ENCODE measurements at regions not wholly inside any gene's neighbourhood (a gene's known extent, or its start where the extent isn't known, plus 50 kb on each side); places are given as distances from the start of the nearest gene placed in this dataset.

DNA sequence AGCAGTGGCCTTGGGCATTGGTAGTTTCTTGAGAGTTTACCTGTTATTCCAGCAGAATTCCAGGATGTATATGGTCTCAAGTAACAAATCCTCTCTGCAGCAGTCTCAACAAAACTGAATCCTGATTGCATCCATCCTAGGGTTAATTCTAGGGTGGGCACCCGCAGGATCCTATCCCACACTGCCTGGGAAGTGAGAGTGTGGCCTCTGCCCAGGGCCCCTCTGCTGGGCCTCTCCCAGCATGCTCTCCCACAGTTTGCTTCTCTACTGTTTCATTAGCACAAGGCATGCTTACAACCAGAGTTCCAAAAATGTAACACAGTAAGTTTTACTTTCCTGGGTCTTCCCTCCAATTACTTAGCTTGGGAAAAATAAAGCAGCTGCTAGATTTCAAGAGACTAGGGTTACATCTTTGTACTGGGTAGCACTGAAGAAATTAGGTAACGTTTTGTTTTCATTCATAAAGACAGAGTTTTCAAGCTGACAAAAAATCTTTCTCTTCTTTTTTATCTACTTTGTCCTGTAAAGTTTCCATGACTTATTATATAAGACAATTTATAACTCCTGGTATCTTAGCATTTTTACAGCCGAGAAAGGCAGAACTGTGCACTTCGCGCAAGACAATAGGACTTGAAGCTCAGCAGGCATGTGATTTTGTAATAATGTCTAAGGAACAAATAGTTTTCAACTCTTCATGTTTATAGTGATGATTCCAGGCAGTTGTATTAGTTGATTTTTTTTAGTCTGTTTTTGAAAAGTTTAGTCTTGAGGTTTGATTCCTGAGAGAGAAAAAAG, 131.2 kb upstream of the PCDH18 start:
- H2AFZ ChIP-seq (ENCODE audit: low read length, unreplicated experiment): peak overlapping the region; percentile 63
- no peaks in the 10 kb centered on the region for H3K79me2 ChIP-seq (ENCODE audit: control insufficient read depth, insufficient read depth, low read length, unreplicated experiment)
- H3K36me3 ChIP-seq (ENCODE audit: insufficient read depth, low read length): no peaks in the 10 kb centered on the region
- H3K27ac ChIP-seq (ENCODE audit: low read depth, low read length): peak overlapping the region; percentile 63
- no peak overlapping the region for H3K4me3 ChIP-seq (ENCODE audit: low read depth, low read length)
- no peaks in the 10 kb centered on the region for H3K27me3 ChIP-seq (ENCODE audit: insufficient read depth, low read length)
- H3K4me1 ChIP-seq (ENCODE audit: control insufficient read depth, insufficient read depth, low read length, unreplicated experiment): peaks cover 36% of the 10 kb centered on the region

GRCh38 chr4:137661693-137662092, 129.4 kb upstream of the PCDH18 start:
- Histone ChIP-seq H3K27me3 (ENCODE audit: insufficient read depth, low read length) (no peaks in the 10 kb centered on the region), H3K79me2 (ENCODE audit: control insufficient read depth, insufficient read depth, low read length, unreplicated experiment) (no peaks in the 10 kb centered on the region), H3K36me3 (ENCODE audit: insufficient read depth, low read length) (no peaks in the 10 kb centered on the region), H3K27ac (ENCODE audit: low read depth, low read length) (no peak overlapping the region), H3K4me1 (ENCODE audit: control insufficient read depth, insufficient read depth, low read length, unreplicated experiment) (peaks cover 36% of the 10 kb centered on the region), H3K4me3 (ENCODE audit: low read depth, low read length) (no peak overlapping the region), H2AFZ (ENCODE audit: low read length, unreplicated experiment) (no peak overlapping the region)

DNA sequence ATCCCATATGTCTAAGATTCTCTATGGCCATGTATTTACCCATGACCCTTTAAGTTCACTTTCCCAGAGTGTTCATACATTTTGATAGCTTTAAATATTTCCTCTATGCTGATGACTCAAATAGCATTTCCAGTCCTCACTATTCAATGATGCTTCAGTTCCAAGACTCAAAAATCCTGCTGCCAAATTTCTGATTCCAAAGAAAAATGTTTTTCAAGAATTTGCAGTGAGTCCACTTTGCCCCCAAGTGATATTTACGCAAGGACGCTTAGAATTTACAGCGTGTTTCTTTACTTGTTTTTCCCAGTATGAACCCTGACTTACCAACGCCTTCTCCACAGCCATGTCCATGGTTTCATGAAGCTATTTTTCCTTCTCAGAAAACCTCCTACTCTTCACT, 127.9 kb upstream of the PCDH18 start:
- Histone ChIP-seq H2AFZ (ENCODE audit: low read length, unreplicated experiment) (peak overlapping the region; percentile 83), H3K27ac (ENCODE audit: low read depth, low read length) (peak overlapping the region; percentile 44), H3K36me3 (ENCODE audit: insufficient read depth, low read length) (no peaks in the 10 kb centered on the region), H3K4me1 (ENCODE audit: control insufficient read depth, insufficient read depth, low read length, unreplicated experiment) (peaks cover 36% of the 10 kb centered on the region), H3K27me3 (ENCODE audit: insufficient read depth, low read length) (no peaks in the 10 kb centered on the region), H3K79me2 (ENCODE audit: control insufficient read depth, insufficient read depth, low read length, unreplicated experiment) (no peaks in the 10 kb centered on the region), H3K4me3 (ENCODE audit: low read depth, low read length) (no peak overlapping the region)

DNA sequence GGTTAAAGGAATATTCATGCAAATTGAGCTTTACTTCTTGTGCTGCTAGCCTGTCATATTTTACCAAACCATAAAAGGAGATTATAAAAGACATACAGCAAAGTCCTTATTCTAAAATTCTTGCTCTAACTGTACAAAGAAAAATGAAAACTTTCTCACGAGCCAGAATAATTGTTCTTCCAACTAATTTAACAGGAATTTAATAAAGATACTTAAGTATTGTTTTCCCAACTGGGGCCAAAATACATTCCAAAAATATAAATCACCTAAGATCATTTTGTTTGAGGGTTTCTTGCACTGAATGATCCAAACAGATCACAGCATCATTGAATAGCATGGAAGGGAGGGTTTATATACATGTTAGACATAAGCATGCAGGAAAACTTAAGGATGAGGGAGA, 127.1 kb upstream of the PCDH18 start:
- peak overlapping the region; percentile 59 for H2AFZ ChIP-seq (ENCODE audit: low read length, unreplicated experiment)

DNA sequence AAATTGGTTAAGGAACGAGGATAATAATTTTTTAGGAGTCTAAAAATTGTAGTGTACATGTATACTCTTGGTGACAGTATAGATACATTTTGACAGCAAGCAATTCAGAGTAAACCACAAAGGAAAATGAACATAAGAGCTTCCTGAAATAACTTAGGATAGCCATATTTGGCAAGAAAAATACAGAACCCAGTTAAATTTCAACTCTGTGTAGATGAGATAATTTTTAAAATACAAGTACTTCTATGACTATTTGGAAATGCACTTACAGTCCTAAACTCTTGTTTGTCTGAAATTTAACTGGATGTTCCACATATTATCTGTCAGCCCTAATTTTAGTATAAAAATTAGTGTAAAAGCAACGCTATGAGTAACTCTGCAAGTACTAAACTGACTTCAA, 124.4 kb upstream of the PCDH18 start:
- Histone ChIP-seq H2AFZ (ENCODE audit: low read length, unreplicated experiment) (no peak overlapping the region), H3K36me3 (ENCODE audit: insufficient read depth, low read length) (no peaks in the 10 kb centered on the region), H3K27ac (ENCODE audit: low read depth, low read length) (no peak overlapping the region), H3K4me3 (ENCODE audit: low read depth, low read length) (no peak overlapping the region), H3K4me1 (ENCODE audit: control insufficient read depth, insufficient read depth, low read length, unreplicated experiment) (peaks cover 18% of the 10 kb centered on the region), H3K27me3 (ENCODE audit: insufficient read depth, low read length) (no peaks in the 10 kb centered on the region), H3K79me2 (ENCODE audit: control insufficient read depth, insufficient read depth, low read length, unreplicated experiment) (no peaks in the 10 kb centered on the region)

More for the DNA sequence above, 127.1 kb upstream of the PCDH18 start:
- no peak overlapping the region for H3K4me3 ChIP-seq (ENCODE audit: low read depth, low read length)
- no peaks in the 10 kb centered on the region for H3K36me3 ChIP-seq (ENCODE audit: insufficient read depth, low read length)
- no peaks in the 10 kb centered on the region for H3K79me2 ChIP-seq (ENCODE audit: control insufficient read depth, insufficient read depth, low read length, unreplicated experiment)
- no peaks in the 10 kb centered on the region for H3K27me3 ChIP-seq (ENCODE audit: insufficient read depth, low read length)
- peak overlapping the region; percentile 44 for H3K27ac ChIP-seq (ENCODE audit: low read depth, low read length)
- peaks cover 31% of the 10 kb centered on the region for H3K4me1 ChIP-seq (ENCODE audit: control insufficient read depth, insufficient read depth, low read length, unreplicated experiment)

GRCh38 chr4:137655302-137655701, 123.0 kb upstream of the PCDH18 start:
- Histone ChIP-seq H3K4me3 (ENCODE audit: low read depth, low read length) (no peak overlapping the region), H3K27me3 (ENCODE audit: insufficient read depth, low read length) (no peaks in the 10 kb centered on the region), H3K36me3 (ENCODE audit: insufficient read depth, low read length) (no peaks in the 10 kb centered on the region), H3K79me2 (ENCODE audit: control insufficient read depth, insufficient read depth, low read length, unreplicated experiment) (no peaks in the 10 kb centered on the region), H2AFZ (ENCODE audit: low read length, unreplicated experiment) (no peak overlapping the region), H3K27ac (ENCODE audit: low read depth, low read length) (no peak overlapping the region), H3K4me1 (ENCODE audit: control insufficient read depth, insufficient read depth, low read length, unreplicated experiment) (peaks cover 15% of the 10 kb centered on the region)

GRCh38 chr4:137651128-137651527, 118.8 kb upstream of the PCDH18 start:
- Histone ChIP-seq H3K36me3 (ENCODE audit: insufficient read depth, low read length) (no peaks in the 10 kb centered on the region), H3K4me3 (ENCODE audit: low read depth, low read length) (no peak overlapping the region), H3K4me1 (ENCODE audit: control insufficient read depth, insufficient read depth, low read length, unreplicated experiment) (no peaks in the 10 kb centered on the region), H3K79me2 (ENCODE audit: control insufficient read depth, insufficient read depth, low read length, unreplicated experiment) (no peaks in the 10 kb centered on the region), H2AFZ (ENCODE audit: low read length, unreplicated experiment) (no peak overlapping the region), H3K27me3 (ENCODE audit: insufficient read depth, low read length) (no peaks in the 10 kb centered on the region), H3K27ac (ENCODE audit: low read depth, low read length) (no peak overlapping the region)

GRCh38 chr4:137649711-137650450, 117.6 kb upstream of the PCDH18 start:
- H3K36me3 ChIP-seq (ENCODE audit: insufficient read depth, low read length): no peaks in the 10 kb centered on the region
- H2AFZ ChIP-seq (ENCODE audit: low read length, unreplicated experiment): no peak overlapping the region
- no peaks in the 10 kb centered on the region for H3K4me1 ChIP-seq (ENCODE audit: control insufficient read depth, insufficient read depth, low read length, unreplicated experiment)
- H3K27me3 ChIP-seq (ENCODE audit: insufficient read depth, low read length): no peaks in the 10 kb centered on the region
- H3K4me3 ChIP-seq (ENCODE audit: low read depth, low read length): no peak overlapping the region
- H3K27ac ChIP-seq (ENCODE audit: low read depth, low read length): no peak overlapping the region
- no peaks in the 10 kb centered on the region for H3K79me2 ChIP-seq (ENCODE audit: control insufficient read depth, insufficient read depth, low read length, unreplicated experiment)

- no peak overlapping the region for H3K4me3 ChIP-seq (ENCODE audit: low read depth, low read length)
- H3K27me3 ChIP-seq (ENCODE audit: insufficient read depth, low read length): no peaks in the 10 kb centered on the region
- no peak overlapping the region for H2AFZ ChIP-seq (ENCODE audit: low read length, unreplicated experiment)
- H3K36me3 ChIP-seq (ENCODE audit: insufficient read depth, low read length): no peaks in the 10 kb centered on the region
- H3K79me2 ChIP-seq (ENCODE audit: control insufficient read depth, insufficient read depth, low read length, unreplicated experiment): no peaks in the 10 kb centered on the region
- no peak overlapping the region for H3K27ac ChIP-seq (ENCODE audit: low read depth, low read length)
- H3K4me1 ChIP-seq (ENCODE audit: control insufficient read depth, insufficient read depth, low read length, unreplicated experiment): peaks cover 11% of the 10 kb centered on the region
These were observed 116.2 kb upstream of the PCDH18 start for GRCh38 chr4:137648531-137648930.

GRCh38 chr4:137647375-137647774, 115.1 kb upstream of the PCDH18 start:
- Histone ChIP-seq H3K4me3 (ENCODE audit: low read depth, low read length) (no peak overlapping the region), H2AFZ (ENCODE audit: low read length, unreplicated experiment) (no peak overlapping the region), H3K27me3 (ENCODE audit: insufficient read depth, low read length) (no peaks in the 10 kb centered on the region), H3K4me1 (ENCODE audit: control insufficient read depth, insufficient read depth, low read length, unreplicated experiment) (peaks cover 11% of the 10 kb centered on the region), H3K36me3 (ENCODE audit: insufficient read depth, low read length) (no peaks in the 10 kb centered on the region), H3K27ac (ENCODE audit: low read depth, low read length) (no peak overlapping the region), H3K79me2 (ENCODE audit: control insufficient read depth, insufficient read depth, low read length, unreplicated experiment) (no peaks in the 10 kb centered on the region)

- H3K27me3 ChIP-seq (ENCODE audit: insufficient read depth, low read length): no peaks in the 10 kb centered on the region
- no peaks in the 10 kb centered on the region for H3K79me2 ChIP-seq (ENCODE audit: control insufficient read depth, insufficient read depth, low read length, unreplicated experiment)
- H3K4me1 ChIP-seq (ENCODE audit: control insufficient read depth, insufficient read depth, low read length, unreplicated experiment): peaks cover 22% of the 10 kb centered on the region
- no peak overlapping the region for H3K4me3 ChIP-seq (ENCODE audit: low read depth, low read length)
- H3K36me3 ChIP-seq (ENCODE audit: insufficient read depth, low read length): no peaks in the 10 kb centered on the region
- H3K27ac ChIP-seq (ENCODE audit: low read depth, low read length): no peak overlapping the region
- H2AFZ ChIP-seq (ENCODE audit: low read length, unreplicated experiment): no peak overlapping the region
These were observed 111.9 kb upstream of the PCDH18 start for GRCh38 chr4:137644201-137644600.

Data from ACC112 (cell line).